HCT116 (cell line): ENCODE measurements at regions not wholly inside any gene's neighbourhood (a gene's known extent, or its start where the extent isn't known, plus 50 kb on each side); places are given as distances from the start of the nearest gene placed in this dataset.

Experiments
- ATAC-seq: fragments of 200-7000 bp; cut with Tn5 transposase; 2 replicates; pipeline ENCODE4 v1.9.1; 2020; ENCODE audit warnings: mild to moderate bottlenecking, moderate library complexity
- BruUV-seq: library from RNA; stranded (reverse); fragments of 400-500 nt; replicated peaks from 2 replicates; lab custom pipeline; 2021; lab: Mats Ljungman, UMichigan
- CTCF ChIA-PET: fragments of 300-600 bp; sonication (Branson Sonifier 250); formaldehyde crosslinking; loops from one replicate; lab custom pipeline; 2021; ENCODE audit warnings: antibody characterized with exemption; lab: Charles Lee
- POLR2A ChIA-PET: fragments of 300-600, 350-600 bp; sonication (Branson Sonifier 250); formaldehyde crosslinking; loops from one replicate; lab custom pipeline; 2021; ENCODE audit warnings: antibody characterized with exemption; lab: Charles Lee
- RAD21 ChIA-PET, 2 experiments: fragments of 300-600 bp; sonication (Branson Sonifier 250); formaldehyde crosslinking; loops; one replicate each; lab custom pipeline; 2023; ENCODE audit warnings: low total read pairs in 2 of 2; ENCODE audit not compliant: uncharacterized antibody in 2 of 2, unreplicated experiment in 2 of 2, low non-redundant PET in 1 of 2; lab: Charles Lee
- DNase-seq: peaks from one replicate; pipeline ENCODE4 v3.0.0-alpha.2; 2010; ENCODE audit warnings: low read depth, low spot score
- H2AFZ ChIP-seq: fragments of 200-600 bp; shearing (Covaris generic), sonication (generic); 2 replicates; pipeline ENCODE4 v1.6.1; 2017; ENCODE audit warnings: low read depth, mixed run types, mixed read lengths, antibody characterized with exemption, low read length; ENCODE audit not compliant: poor library complexity, severe bottlenecking
- H3K27ac ChIP-seq: 2 replicates; pipeline ENCODE4 v1.5.1; 2012; ENCODE audit warnings: low read depth, low read length
- H3K27me3 ChIP-seq: fragments of 200-600 bp; sonication (generic); 2 replicates; pipeline ENCODE4 v1.6.1; 2016; ENCODE audit warnings: mixed run types, low read length, mixed read lengths; ENCODE audit not compliant: insufficient read depth
- H3K36me3 ChIP-seq, 2 experiments: fragments of 200-500 bp in 1 of 2; fragments of 200-600 bp in 1 of 2; sonication (Bioruptor generic) in 1 of 2; sonication (generic) in 1 of 2; 2 replicates each; pipeline versions ENCODE4 v1.5.1 to v1.6.1; 2014 to 2016; ENCODE audit warnings: low read length in 2 of 2, inconsistent platforms in 1 of 2, mixed read lengths in 1 of 2, mixed run types in 1 of 2; ENCODE audit not compliant: insufficient read depth in 2 of 2, control insufficient read depth in 1 of 2
- H3K4me1 ChIP-seq, 2 experiments: fragments of 200-600 bp in 1 of 2; sonication (generic) in 1 of 2; 2 replicates each; pipeline versions ENCODE4 v1.5.1 to v1.6.1; 2012 to 2017; ENCODE audit warnings: low read length in 2 of 2, inconsistent platforms in 1 of 2, mild to moderate bottlenecking in 1 of 2, mixed read lengths in 1 of 2, mixed run types in 1 of 2, moderate library complexity in 1 of 2; ENCODE audit not compliant: insufficient read depth in 2 of 2, control insufficient read depth in 1 of 2
- H3K4me2 ChIP-seq: fragments of 200-600 bp; sonication (generic); 2 replicates; pipeline ENCODE4 v1.6.1; 2017; ENCODE audit warnings: mixed run types, low read length, mixed read lengths
- H3K4me3 ChIP-seq, 2 experiments: fragments of 200-600 bp in 1 of 2; sonication (generic) in 1 of 2; replicated peaks in 1 of 2; 2 replicates each; pipeline ENCODE4 v1.5.1; 2011 to 2016; ENCODE audit warnings: low read length in 2 of 2, control low read depth in 1 of 2, low read depth in 1 of 2, mild to moderate bottlenecking in 1 of 2, mixed read lengths in 1 of 2, mixed run types in 1 of 2
- H3K79me2 ChIP-seq: fragments of 200-600 bp; sonication (generic); 2 replicates; pipeline ENCODE4 v1.6.1; 2017; ENCODE audit warnings: mild to moderate bottlenecking, mixed run types, low read length, moderate library complexity, mixed read lengths; ENCODE audit not compliant: insufficient read depth
- H3K9ac ChIP-seq: fragments of 200-600 bp; sonication (generic); 2 replicates; pipeline ENCODE4 v1.6.1; 2016; ENCODE audit warnings: low read length, mixed read lengths
- H3K9me2 ChIP-seq: fragments of 200-600 bp; sonication (generic), shearing (Covaris generic); 2 replicates; pipeline ENCODE4 v1.6.1; 2017; ENCODE audit warnings: mixed run types, mild to moderate bottlenecking, moderate library complexity; ENCODE audit not compliant: insufficient read depth
- H3K9me3 ChIP-seq, 2 experiments: fragments of 200-500 bp in 1 of 2; fragments of 200-600 bp in 1 of 2; sonication (Bioruptor generic) in 1 of 2; sonication (generic) in 1 of 2; 2 replicates each; pipeline ENCODE4 v1.6.1; 2014 to 2017; ENCODE audit warnings: low read length in 2 of 2, mixed read lengths in 2 of 2, inconsistent platforms in 1 of 2, low read depth in 1 of 2, mild to moderate bottlenecking in 1 of 2, mixed run types in 1 of 2, moderate library complexity in 1 of 2; ENCODE audit not compliant: control insufficient read depth in 1 of 2, insufficient read depth in 1 of 2
- H4K20me1 ChIP-seq: fragments of 200-600 bp; sonication (generic), shearing (Covaris generic); 2 replicates; pipeline ENCODE4 v1.6.1; 2017; ENCODE audit warnings: mixed run types, mild to moderate bottlenecking, moderate library complexity; ENCODE audit not compliant: insufficient read depth
- CBX3 ChIP-seq: IDR thresholded peaks from 2 replicates; pipeline ENCODE4 v1.6.1; 2012; ENCODE audit warnings: low read depth
- CEBPB ChIP-seq: IDR thresholded peaks from 2 replicates; pipeline ENCODE4 v1.6.1; 2012; ENCODE audit warnings: low read depth
- EZH2 ChIP-seq: fragments of 200-600 bp; sonication (generic); IDR thresholded peaks from 2 replicates; pipeline ENCODE4 v1.6.1; 2017; ENCODE audit warnings: antibody characterized with exemption, mixed run types
- EZH2phosphoT487 ChIP-seq: fragments of 200-600 bp; IDR thresholded peaks from 2 replicates; pipeline ENCODE4 v1.6.1; 2018; ENCODE audit warnings: antibody characterized with exemption, borderline replicate concordance
- FOSL1 ChIP-seq: IDR thresholded peaks from 2 replicates; pipeline ENCODE4 v1.6.1; 2012; ENCODE audit warnings: low read depth
- POLR2A ChIP-seq: IDR thresholded peaks from 2 replicates; pipeline ENCODE4 v1.7.0; 2011; ENCODE audit warnings: borderline replicate concordance; ENCODE audit not compliant: insufficient read depth, insufficient read length; ENCODE audit errors: extremely low read depth
- POLR2AphosphoS5 ChIP-seq: IDR thresholded peaks from 2 replicates; pipeline ENCODE4 v1.6.1; 2011; ENCODE audit warnings: mild to moderate bottlenecking, low read depth, low read length, moderate library complexity
- RAD21 ChIP-seq: IDR thresholded peaks from 2 replicates; pipeline ENCODE4 v1.6.1; 2012; ENCODE audit warnings: low read depth, mild to moderate bottlenecking
- SIN3A ChIP-seq: IDR thresholded peaks from 2 replicates; pipeline ENCODE4 v1.6.1; 2012; ENCODE audit warnings: low read depth
- SRF ChIP-seq: IDR thresholded peaks from 2 replicates; pipeline ENCODE4 v1.6.1; 2012; ENCODE audit warnings: low read depth
- TCF7L2 ChIP-seq: IDR thresholded peaks from 2 replicates; pipeline ENCODE4 v1.7.0; 2011; ENCODE audit warnings: borderline replicate concordance, inconsistent platforms; ENCODE audit not compliant: insufficient read depth, insufficient read length; ENCODE audit errors: extremely low read depth
- intact Hi-C: fragments of 100-400 bp; cut with micrococcal nuclease; formaldehyde crosslinking; loops from 2 replicates; pipeline ENCODE4 v1.10.0; 2022
- TF ChIP-seq, protein P1 (sequence below): IDR thresholded peaks from 2 replicates; pipeline ENCODE4 v1.6.1; 2011; ENCODE audit warnings: mild to moderate bottlenecking, low read length, moderate library complexity; ENCODE audit not compliant: insufficient replicate concordance; ENCODE audit errors: extremely low read depth

DNA sequence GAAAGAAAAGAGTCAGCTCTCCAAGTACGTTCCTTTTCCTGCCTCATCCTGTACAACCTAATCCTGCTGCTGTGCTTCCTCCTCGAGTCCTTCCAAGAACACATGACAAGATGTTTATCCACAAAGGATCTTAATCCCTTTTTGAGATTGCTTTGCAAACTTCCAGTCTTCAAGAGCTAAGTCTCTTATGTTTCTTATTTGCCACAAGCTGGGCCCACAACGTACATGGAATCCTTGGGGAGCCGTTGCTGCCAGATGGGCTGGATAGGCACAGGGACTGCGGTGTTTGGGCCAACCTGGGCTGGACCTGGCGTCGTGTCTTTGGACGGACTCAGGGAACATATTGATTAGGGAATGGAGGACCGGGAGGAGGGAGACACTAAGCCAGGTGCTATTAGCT, 79.7 kb upstream of the AFDN start:
- DNase-seq, result no peak
- Histone ChIP-seq H3K4me2 (no peak overlapping the region), H3K9me2 (no peaks in the 10 kb centered on the region), H3K27me3 (no peaks in the 10 kb centered on the region; the same call in 1 of the 2 replicates), H3K9ac (no peak overlapping the region), H3K4me1 (peaks cover 0 to 5% of the 10 kb centered on the region in 2 experiments; a peak in 2 of 4 replicates), H2AFZ (no peak overlapping the region), H3K36me3 (no peaks in the 10 kb centered on the region), H3K27ac (no peak overlapping the region), H4K20me1 (no peaks in the 10 kb centered on the region; the same call in 1 of the 2 replicates), H3K4me3 (no peak overlapping the region), H3K9me3 (no peaks in the 10 kb centered on the region), H3K79me2 (no peaks in the 10 kb centered on the region)
- intact Hi-C loops, result no loop called here
- TF ChIP-seq, protein P1, sequence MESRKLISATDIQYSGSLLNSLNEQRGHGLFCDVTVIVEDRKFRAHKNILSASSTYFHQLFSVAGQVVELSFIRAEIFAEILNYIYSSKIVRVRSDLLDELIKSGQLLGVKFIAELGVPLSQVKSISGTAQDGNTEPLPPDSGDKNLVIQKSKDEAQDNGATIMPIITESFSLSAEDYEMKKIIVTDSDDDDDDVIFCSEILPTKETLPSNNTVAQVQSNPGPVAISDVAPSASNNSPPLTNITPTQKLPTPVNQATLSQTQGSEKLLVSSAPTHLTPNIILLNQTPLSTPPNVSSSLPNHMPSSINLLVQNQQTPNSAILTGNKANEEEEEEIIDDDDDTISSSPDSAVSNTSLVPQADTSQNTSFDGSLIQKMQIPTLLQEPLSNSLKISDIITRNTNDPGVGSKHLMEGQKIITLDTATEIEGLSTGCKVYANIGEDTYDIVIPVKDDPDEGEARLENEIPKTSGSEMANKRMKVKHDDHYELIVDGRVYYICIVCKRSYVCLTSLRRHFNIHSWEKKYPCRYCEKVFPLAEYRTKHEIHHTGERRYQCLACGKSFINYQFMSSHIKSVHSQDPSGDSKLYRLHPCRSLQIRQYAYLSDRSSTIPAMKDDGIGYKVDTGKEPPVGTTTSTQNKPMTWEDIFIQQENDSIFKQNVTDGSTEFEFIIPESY, result no peak
- TF ChIP-seq POLR2AphosphoS5, result no peak
- TF ChIP-seq CBX3, result no peak
- no peak for TF ChIP-seq TCF7L2
- no peak for TF ChIP-seq EZH2
- TF ChIP-seq POLR2A, result no peak
- TF ChIP-seq CEBPB, result no peak
- TF ChIP-seq FOSL1, result no peak
- TF ChIP-seq EZH2phosphoT487, result no peak
- no peak for TF ChIP-seq SRF
- no peak for TF ChIP-seq SIN3A
- TF ChIP-seq RAD21, result no peak
- POLR2A ChIA-PET, result no interaction called here
- CTCF ChIA-PET, result no interaction called here
- BruUV-seq, result no TSS peak
- RAD21 ChIA-PET, result no interaction called here
- no peak for ATAC-seq
